GM23338 (cell line): ENCODE measurements at regions not wholly inside any gene's neighbourhood (a gene's known extent, or its start where the extent isn't known, plus 50 kb on each side); places are given as distances from the start of the nearest gene placed in this dataset.

Experiments
- ATAC-seq: fragments of 200-7000 bp; cut with Tn5 transposase; 3 replicates; pipeline ENCODE4 v1.9.1; 2020
- DNase-seq: peaks from one replicate; pipeline ENCODE4 v3.0.0-alpha.2; 2015; ENCODE audit warnings: low spot score
- H2AFZ ChIP-seq: fragments of 200-600 bp; sonication (generic); 2 replicates; pipeline ENCODE4 v1.8.0; 2016; ENCODE audit warnings: antibody characterized with exemption, mild to moderate bottlenecking, moderate library complexity
- H3F3A ChIP-seq: fragments of 200-600 bp; sonication (generic); replicated peaks from 2 replicates; pipeline ENCODE4 v1.8.0; 2017; ENCODE audit warnings: antibody characterized with exemption, mixed run types, low read depth
- H3K27ac ChIP-seq: fragments of 200-600 bp; sonication (generic); 2 replicates; pipeline ENCODE4 v1.6.1; 2016; ENCODE audit warnings: low read depth
- H3K27me3 ChIP-seq: fragments of 200-600 bp; sonication (generic); 2 replicates; pipeline ENCODE4 v1.8.0; 2016; ENCODE audit warnings: mild to moderate bottlenecking, mixed run types, moderate library complexity; ENCODE audit not compliant: insufficient read depth
- H3K36me3 ChIP-seq: fragments of 200-600 bp; sonication (generic); 2 replicates; pipeline ENCODE4 v1.8.0; 2016; ENCODE audit warnings: mild to moderate bottlenecking; ENCODE audit not compliant: insufficient read depth
- H3K4me1 ChIP-seq: fragments of 200-600 bp; sonication (generic); 2 replicates; pipeline ENCODE4 v1.8.0; 2016; ENCODE audit warnings: mild to moderate bottlenecking, moderate library complexity; ENCODE audit not compliant: insufficient read depth
- H3K4me2 ChIP-seq: fragments of 200-600 bp; sonication (generic); 2 replicates; pipeline ENCODE4 v1.7.1; 2017; ENCODE audit warnings: mixed run types
- H3K4me3 ChIP-seq: fragments of 200-600 bp; sonication (generic); 2 replicates; pipeline ENCODE4 v1.6.1; 2016; ENCODE audit warnings: mixed run types
- H3K79me2 ChIP-seq: fragments of 200-600 bp; sonication (generic); replicated peaks from 2 replicates; pipeline ENCODE4 v1.8.0; 2017; ENCODE audit warnings: mild to moderate bottlenecking; ENCODE audit not compliant: insufficient read depth
- H3K9me2 ChIP-seq: fragments of 200-600 bp; sonication (generic); 2 replicates; pipeline ENCODE4 v1.8.0; 2017; ENCODE audit not compliant: insufficient read depth
- H4K20me1 ChIP-seq: fragments of 200-600 bp; sonication (generic); replicated peaks from 2 replicates; pipeline ENCODE4 v1.8.0; 2017; ENCODE audit warnings: mild to moderate bottlenecking; ENCODE audit not compliant: insufficient read depth
- H3K27ac Mint-ChIP-seq: 2 replicates; pipeline ENCODE4 v1.8.0; 2020; ENCODE audit warnings: inconsistent platforms, mild to moderate bottlenecking, moderate library complexity, mixed read lengths
- H3K27me3 Mint-ChIP-seq: 3 replicates; pipeline ENCODE4 v1.8.0; 2022; ENCODE audit warnings: low read depth, mild to moderate bottlenecking, moderate library complexity, mixed read lengths, inconsistent platforms; ENCODE audit not compliant: insufficient read depth, poor library complexity
- H3K36me3 Mint-ChIP-seq: 3 replicates; pipeline ENCODE4 v1.8.0; 2021; ENCODE audit warnings: low read depth, mild to moderate bottlenecking, inconsistent platforms, moderate library complexity, mixed read lengths
- H3K4me1 Mint-ChIP-seq: 3 replicates; pipeline ENCODE4 v1.8.0; 2020; ENCODE audit warnings: mild to moderate bottlenecking, inconsistent platforms, mixed read lengths
- H3K4me3 Mint-ChIP-seq: 3 replicates; pipeline ENCODE4 v1.8.0; 2021; ENCODE audit warnings: moderate library complexity, mild to moderate bottlenecking, inconsistent platforms, mixed read lengths
- H3K9me3 Mint-ChIP-seq: 3 replicates; pipeline ENCODE4 v1.8.0; 2020; ENCODE audit warnings: moderate library complexity, mild to moderate bottlenecking, inconsistent platforms, mixed read lengths
- CREB1 ChIP-seq: fragments of 250-450 bp; sonication (Bioruptor Pico); IDR thresholded peaks from 2 replicates; pipeline ENCODE4 v1.5.0; 2020; ENCODE audit warnings: low read depth, mild to moderate bottlenecking, moderate library complexity
- CTCF ChIP-seq, 2 experiments: fragments of 200-600 bp in 1 of 2; sonication (generic) in 1 of 2; conservative IDR thresholded peaks; 2 replicates each; pipeline versions ENCODE4 v1.5.1 to v1.6.1; 2016 to 2017; ENCODE audit warnings: antibody characterized with exemption in 2 of 2, low read depth in 2 of 2, mild to moderate bottlenecking in 2 of 2, moderate library complexity in 1 of 2
- ETS1 ChIP-seq: IDR thresholded peaks from 2 replicates; pipeline ENCODE4 v1.6.1; 2016; ENCODE audit warnings: antibody characterized with exemption
- EZH2 ChIP-seq: fragments of 200-600 bp; sonication (generic); IDR thresholded peaks from one replicate; pipeline ENCODE4 v1.8.0; 2017; ENCODE audit warnings: antibody characterized with exemption, mild to moderate bottlenecking, low read depth; ENCODE audit not compliant: unreplicated experiment
- EZH2phosphoT487 ChIP-seq: fragments of 200-600 bp; sonication (generic); IDR thresholded peaks from one replicate; pipeline ENCODE4 v1.8.1; 2018; ENCODE audit warnings: antibody characterized with exemption; ENCODE audit not compliant: unreplicated experiment
- NANOG ChIP-seq: IDR thresholded peaks from 2 replicates; pipeline ENCODE4 v1.6.1; 2016; ENCODE audit warnings: antibody characterized with exemption, borderline replicate concordance
- REST ChIP-seq: IDR thresholded peaks from one replicate; pipeline ENCODE4 v1.6.1; 2018; ENCODE audit warnings: antibody characterized with exemption; ENCODE audit not compliant: unreplicated experiment
- STAT1 ChIP-seq: IDR thresholded peaks from one replicate; pipeline ENCODE4 v1.6.1; 2016; ENCODE audit warnings: antibody characterized with exemption; ENCODE audit not compliant: unreplicated experiment
- ZNF114 ChIP-seq: fragments of 250-450 bp; sonication (Bioruptor Pico); IDR thresholded peaks from 2 replicates; pipeline ENCODE4 v1.5.0; 2020; ENCODE audit warnings: mild to moderate bottlenecking, moderate library complexity

DNA sequence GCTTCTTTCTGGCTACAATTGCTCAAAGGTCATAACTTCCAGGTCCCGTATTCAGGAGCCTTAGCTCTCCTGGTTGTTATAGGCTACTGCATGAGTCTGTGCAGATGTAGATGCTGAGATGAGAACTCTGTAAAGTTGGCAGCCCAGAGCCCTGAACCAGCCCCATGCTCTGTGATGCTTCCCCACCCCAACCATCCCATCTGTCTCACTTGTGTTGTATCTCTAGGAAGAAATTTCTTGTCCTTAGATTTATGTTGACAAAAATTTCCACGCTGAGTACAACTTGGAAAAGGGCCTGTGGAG is 61.2 kb upstream of the EEPD1 start (continued):
- no peak for TF ChIP-seq ETS1
- no peak for TF ChIP-seq NANOG
- no peak for TF ChIP-seq CREB1 (CRISPR knock-in tag)
- TF ChIP-seq STAT1, result no peak
- no peak for TF ChIP-seq EZH2phosphoT487

GRCh38 chr7:36092221-36092771 is 60.8 kb upstream of the EEPD1 start:
- H3K27me3 ChIP-seq, result no peaks in the 10 kb centered on the region
- DNase-seq (no peak), ATAC-seq (no peak)
- H3K4me1 ChIP-seq, result no peaks in the 10 kb centered on the region
- peaks cover 2% of the 10 kb centered on the region for H3K27me3 Mint-ChIP-seq
- no peaks in the 10 kb centered on the region for H4K20me1 ChIP-seq
- H3K4me3 Mint-ChIP-seq, result no peak overlapping the region
- no peak overlapping the region for H3K4me2 ChIP-seq
- H3F3A ChIP-seq, result no peaks in the 10 kb centered on the region
- H3K9me3 Mint-ChIP-seq, result peaks cover 20% of the 10 kb centered on the region; the same call in 2 of the 3 replicates
- H3K79me2 ChIP-seq, result no peaks in the 10 kb centered on the region
- no peak overlapping the region for H2AFZ ChIP-seq
- no peak for TF ChIP-seq CTCF (conservative IDR thresholded peaks at IDR 0.05; ENCODE audit: low read depth in 2 of 2)
- H3K36me3 Mint-ChIP-seq, result peaks cover 11% of the 10 kb centered on the region; the same call in 2 of the 3 replicates
- H3K36me3 ChIP-seq, result no peaks in the 10 kb centered on the region
- H3K27ac Mint-ChIP-seq, result no peak overlapping the region
- H3K4me3 ChIP-seq, result no peak overlapping the region
- H3K9me2 ChIP-seq, result 0 out of 2 replicates have a peak, but pooled peaks cover 5% of the 10 kb centered on the region
- H3K27ac ChIP-seq, result no peak overlapping the region
- no peaks in the 10 kb centered on the region; the same call in 1 of the 3 replicates for H3K4me1 Mint-ChIP-seq

- peak; percentile 56 for ATAC-seq
These were observed 56.5 kb upstream of the EEPD1 start for GRCh38 chr7:36096460-36097095.

More at GRCh38 chr7:36096460-36097095, 56.5 kb upstream of the EEPD1 start:
- Histone ChIP-seq H3K4me1 (no peaks in the 10 kb centered on the region), H3K27me3 (no peaks in the 10 kb centered on the region), H4K20me1 (no peaks in the 10 kb centered on the region), H3K9me2 (0 out of 2 replicates have a peak, but pooled peaks cover 5% of the 10 kb centered on the region), H3K36me3 (no peaks in the 10 kb centered on the region), H3K79me2 (no peaks in the 10 kb centered on the region), H3K27ac (no peak overlapping the region), H2AFZ (peak overlapping the region; percentile 76; the same call in 1 of the 2 replicates), H3F3A (no peaks in the 10 kb centered on the region), H3K4me3 (no peak overlapping the region), H3K4me2 (peak overlapping the region; percentile 32; the same call in 1 of the 2 replicates)
- H3K4me3 Mint-ChIP-seq, result no peak overlapping the region
- H3K36me3 Mint-ChIP-seq, result 0 out of 3 replicates have a peak, but pooled peaks cover 3% of the 10 kb centered on the region
- peaks cover 5% of the 10 kb centered on the region for H3K27me3 Mint-ChIP-seq
- no peak overlapping the region for H3K27ac Mint-ChIP-seq
- TF ChIP-seq STAT1, result no peak
- no peak for TF ChIP-seq REST
- TF ChIP-seq ZNF114 (CRISPR knock-in tag), result no peak
- TF ChIP-seq CTCF (conservative IDR thresholded peaks at IDR 0.05; ENCODE audit: low read depth in 2 of 2), result peak in 1 of 2 experiments; percentile 20; a peak in 1 of 4 replicates
- no peak for TF ChIP-seq EZH2
- DNase-seq, result peak; percentile 41
- H3K9me3 Mint-ChIP-seq, result peaks cover 9% of the 10 kb centered on the region; the same call in 2 of the 3 replicates
- no peaks in the 10 kb centered on the region; the same call in 2 of the 3 replicates for H3K4me1 Mint-ChIP-seq
